NCI-H2227 treated with DMSO at 0.1 percent for 48 hours (cell line): ENCODE measurements at regions not wholly inside any gene's neighbourhood (a gene's known extent, or its start where the extent isn't known, plus 50 kb on each side); places are given as distances from the start of the nearest gene placed in this dataset.
A peak's percentile ranks its signal among the peaks of the same experiment; 100 is the strongest.

Experiments used
- DNase-seq: peaks from one replicate; lab custom pipeline; 2025; lab: John Stamatoyannopoulos, UW

DNA sequence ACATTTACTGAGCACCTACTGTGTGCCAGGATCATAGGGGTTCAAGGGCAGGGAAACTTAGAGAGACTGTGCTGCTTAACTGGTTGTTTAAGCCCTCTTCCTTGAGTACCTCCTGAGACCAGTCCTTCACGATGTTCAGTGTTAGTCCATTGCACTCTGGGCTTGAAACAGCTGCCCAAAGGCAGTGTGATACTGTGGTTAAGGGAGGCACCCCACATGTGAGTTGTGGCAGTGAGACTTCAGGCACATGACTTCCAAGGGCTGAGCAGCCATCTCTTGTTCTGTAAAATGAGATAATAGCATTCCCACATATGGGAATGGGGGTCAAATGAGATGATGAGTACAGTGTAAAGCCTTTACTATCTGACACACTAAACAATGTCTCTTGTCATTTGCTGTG, 75.1 kb downstream of the LINGO1 start:
- DNase-seq = no peak

DNA sequence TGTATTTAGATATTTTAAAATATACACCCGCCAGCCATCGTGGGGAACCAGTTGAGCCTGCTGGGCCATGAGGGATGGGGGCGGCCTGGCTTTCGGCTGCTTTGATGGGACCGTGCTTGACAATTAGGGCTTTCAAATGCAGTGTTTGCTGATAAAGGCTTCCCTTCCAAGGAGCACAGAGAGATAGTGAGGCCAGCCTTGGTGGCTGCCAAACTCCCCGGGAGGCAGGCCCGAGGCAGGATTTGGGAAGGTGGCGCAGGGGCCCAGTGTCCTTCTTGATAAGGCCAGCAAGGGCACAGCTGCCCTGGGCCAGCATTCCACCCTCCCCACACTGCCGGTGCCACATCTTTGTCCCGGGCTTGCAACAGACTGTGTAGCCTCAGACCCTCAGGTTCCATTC, 75.6 kb downstream of the LINGO1 start:
- DNase-seq = no peak

DNA sequence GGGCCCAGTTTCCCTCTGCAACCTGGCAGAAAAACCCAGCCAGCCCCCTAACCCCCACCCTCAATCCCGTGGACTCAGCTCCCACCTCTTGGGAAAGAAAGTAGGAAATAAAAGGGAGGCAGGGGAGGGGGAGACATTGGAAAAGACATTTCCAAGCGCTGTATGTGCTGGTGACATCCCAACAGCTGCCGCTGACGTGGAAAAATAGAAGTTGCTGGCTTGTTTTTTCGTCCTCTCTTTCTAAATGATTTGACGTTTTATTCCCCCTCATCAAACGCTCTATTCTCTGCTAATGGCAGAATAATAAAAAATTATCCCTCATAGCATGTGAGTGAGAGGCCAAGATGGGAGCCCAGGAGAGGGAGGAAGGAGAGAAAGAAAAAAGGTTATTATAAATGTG, 76.1 kb downstream of the LINGO1 start:
- no peak for DNase-seq

DNA sequence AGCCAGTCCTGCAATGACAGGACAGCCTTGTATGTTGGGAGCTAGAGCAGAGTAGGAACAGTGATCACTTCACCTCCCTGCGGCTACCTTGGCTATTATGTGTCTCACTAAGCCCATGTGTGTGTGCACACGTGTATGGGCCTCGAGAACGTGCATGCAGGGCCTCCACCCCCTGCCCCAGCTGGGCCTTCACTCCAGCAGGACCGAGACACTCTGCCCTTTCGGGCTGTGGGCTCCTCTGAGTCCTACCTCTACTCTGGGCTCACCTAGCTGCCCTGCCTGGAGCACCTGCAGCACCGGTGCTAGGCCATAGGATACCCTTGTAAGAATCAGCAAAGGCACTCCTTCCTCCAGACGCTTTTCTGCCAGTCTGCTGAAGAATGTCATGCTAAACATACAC, 77.5 kb downstream of the LINGO1 start:
- no peak for DNase-seq

- no peak for DNase-seq
Measured at GRCh38 chr15:77554306-77555080, 78.2 kb downstream of the LINGO1 start.

DNA sequence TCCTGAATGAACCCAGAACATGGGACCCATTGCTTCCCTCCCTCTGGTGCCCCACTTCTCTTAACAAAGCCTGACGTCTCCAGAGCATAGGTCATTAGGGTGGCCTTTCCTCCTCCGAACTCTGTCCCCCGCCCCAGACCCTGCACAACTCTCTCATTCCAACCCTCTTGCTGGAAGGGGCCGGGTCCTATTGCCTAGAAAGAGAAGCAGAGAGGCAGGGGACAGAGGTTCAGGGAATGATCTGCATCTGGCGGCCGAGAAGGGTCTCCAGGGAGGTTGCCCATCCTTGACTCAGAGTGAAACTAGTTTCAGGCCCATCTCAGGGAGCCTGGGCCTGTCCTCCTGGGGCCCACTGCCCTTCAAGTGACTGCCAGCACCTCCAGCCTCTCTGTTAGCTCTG, 79.0 kb downstream of the LINGO1 start:
- no peak for DNase-seq

- DNase-seq = no peak
Measured at GRCh38 chr15:77553257-77553656, 79.5 kb downstream of the LINGO1 start.

GRCh38 chr15:77552066-77552465, 80.6 kb downstream of the LINGO1 start:
- DNase-seq = no peak

GRCh38 chr15:77550301-77551251, 82.1 kb downstream of the LINGO1 start:
- no peak for DNase-seq

GRCh38 chr15:77549576-77550288, 83.0 kb downstream of the LINGO1 start:
- no peak for DNase-seq

DNA sequence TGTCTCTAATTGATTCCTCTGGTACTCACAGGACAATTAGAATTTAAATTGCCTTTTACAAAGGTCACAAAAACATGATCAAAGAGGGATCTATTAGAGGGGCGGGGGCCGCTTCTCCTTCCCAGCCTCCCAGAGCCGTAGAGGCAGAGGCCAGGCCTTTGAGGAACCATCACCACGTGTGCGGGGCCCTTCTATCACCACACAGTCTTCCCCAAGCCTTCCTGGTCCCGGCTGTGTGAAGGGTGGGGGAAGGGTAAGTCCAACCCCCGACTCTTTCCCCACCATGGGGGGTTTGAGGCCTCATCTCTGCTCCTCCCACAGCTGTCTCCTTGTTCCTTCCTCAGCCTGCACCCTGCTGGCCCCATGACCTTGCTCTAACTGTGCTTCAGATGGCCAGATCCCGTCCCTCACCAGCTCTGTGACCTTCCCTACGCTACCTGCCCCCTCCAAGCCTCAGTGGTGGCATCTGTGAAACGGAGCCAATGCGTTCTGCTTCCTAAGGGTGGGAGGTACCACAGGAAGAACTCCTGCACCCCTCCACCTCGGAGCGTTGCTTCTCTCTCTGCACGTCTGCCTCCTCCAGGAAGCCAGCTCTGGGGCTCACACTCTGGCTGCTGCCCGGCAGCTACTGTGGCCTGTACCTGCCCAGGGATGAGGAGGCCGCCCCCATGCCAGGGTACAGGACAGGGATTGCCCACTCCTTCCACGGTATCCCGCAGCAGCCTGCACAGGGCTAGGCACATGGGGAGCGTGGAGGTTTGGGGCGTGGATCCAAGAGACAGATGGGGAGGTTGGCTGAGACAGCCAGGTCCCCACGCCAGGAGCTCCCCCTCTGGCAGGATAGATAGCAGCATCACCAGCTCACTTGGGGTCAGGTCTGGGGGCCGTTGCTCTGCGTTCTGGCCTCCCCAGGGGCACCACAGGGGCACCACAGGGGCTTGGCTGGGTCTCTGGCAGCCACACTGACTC, 83.8 kb downstream of the LINGO1 start:
- DNase-seq = no peak

DNA sequence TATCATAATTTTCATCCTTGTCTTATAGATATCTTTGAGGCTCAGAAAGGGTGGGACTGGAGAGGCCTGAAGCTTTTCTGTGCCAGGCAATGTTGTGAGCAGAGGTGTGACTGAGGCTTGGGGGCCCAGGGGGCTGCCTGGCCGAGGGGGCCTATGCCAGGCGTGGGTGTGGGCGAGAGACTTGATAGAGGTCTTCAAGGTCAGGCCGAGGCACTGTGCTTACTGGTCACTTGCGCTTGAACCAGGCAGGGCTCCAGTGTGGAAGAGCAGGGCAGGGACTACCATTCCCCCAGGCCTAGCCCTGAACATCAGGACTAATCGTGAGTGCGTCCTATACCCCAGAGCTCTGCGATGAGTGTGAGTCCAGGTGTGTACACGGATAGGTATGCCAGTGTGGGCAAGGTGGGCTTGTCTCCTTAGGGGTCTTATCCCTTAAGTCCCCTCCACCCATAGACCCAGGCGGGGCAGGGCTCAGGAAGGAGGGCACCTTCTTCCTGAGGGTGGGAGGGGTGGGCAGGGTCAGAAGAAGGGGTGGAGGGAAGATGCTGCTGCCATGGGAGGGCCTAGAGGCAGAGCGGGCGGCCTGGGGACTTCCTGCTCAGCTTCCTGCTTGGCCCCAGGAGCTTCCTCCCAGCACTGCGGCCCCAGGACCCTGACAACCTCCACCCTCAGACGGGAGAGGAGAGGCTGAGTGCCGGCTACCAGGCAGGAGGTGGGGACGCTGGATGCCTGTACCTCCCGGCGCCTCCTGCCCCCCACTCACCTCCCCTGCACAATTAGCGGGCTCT, 84.7 kb downstream of the LINGO1 start:
- DNase-seq = no peak

GRCh38 chr15:77546870-77547269, 85.8 kb downstream of the LINGO1 start:
- no peak for DNase-seq

- DNase-seq = no peak
Measured at GRCh38 chr15:77546050-77546501, 86.6 kb downstream of the LINGO1 start.

DNA sequence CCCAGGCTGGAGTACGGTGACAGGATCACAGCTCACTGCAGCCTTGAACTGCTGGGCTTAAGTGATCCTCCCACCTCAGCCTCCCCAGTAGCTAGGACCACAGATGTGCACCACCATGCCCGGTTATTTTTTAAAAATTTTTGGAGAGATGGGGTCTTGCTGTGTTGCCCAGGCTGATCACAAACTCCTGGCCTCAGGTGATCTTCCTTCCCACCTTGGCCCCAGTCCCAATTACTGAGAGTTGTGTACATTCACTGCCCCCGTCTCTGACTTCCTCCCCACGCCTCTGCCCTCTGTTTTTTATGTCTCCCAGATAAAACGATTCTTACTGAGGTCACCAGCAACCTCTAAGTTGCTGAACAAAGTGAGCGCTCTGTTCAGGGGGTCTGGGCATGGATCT, 87.7 kb downstream of the LINGO1 start:
- no peak for DNase-seq

DNA sequence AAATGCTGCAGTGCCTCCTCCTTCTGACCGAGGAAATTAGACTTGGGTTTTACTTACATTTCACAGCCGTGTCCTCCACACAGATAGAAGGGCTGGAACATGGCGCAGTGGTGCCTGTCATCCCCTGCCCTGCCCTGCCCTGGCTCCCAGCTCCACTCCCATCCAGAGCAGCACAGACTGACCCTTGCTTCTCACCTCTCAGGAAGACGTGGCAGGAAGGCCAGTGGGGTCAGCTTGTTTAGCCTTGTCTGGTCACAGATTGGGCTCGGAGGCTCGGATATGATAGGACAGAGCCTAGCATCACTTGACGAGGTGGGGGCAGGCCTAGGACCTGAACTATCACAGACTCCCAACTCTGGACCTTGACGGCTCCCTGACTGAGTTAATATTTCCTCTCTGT, 88.5 kb downstream of the LINGO1 start:
- DNase-seq = no peak

DNA sequence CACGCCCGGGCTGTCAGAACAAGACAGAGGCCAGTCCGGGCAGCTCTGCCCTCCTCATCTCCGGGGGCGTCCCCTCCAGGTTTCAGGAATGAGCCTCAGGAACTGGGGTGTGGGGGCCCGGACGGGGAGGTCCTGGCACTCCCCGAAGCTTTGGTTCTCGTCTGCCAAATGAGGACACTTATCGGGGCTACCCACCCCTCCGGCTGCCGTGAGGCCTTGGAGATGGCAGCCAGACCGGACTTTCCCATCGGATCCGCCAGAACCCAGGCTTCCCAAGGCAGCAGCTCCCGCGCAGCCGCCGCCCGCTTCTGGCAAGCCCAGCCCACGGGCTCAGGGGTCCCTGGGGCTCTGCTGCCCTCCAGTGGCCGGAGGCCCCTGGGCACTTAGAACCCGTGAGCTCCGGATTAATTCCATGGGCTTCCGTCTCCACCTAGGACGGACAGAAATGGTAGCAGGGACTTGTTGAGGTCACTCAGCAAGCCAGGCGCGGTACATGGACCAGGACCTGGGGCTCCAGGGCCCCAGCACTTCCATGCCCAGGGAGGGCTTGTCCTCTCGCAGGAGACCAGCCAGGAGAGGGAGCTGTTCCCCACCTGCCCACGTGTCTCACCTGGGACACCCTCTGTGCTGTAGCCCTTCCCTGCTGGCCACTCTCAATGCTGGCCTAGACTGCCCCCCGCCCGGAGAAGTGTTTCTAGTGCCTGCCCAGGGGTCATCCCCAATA, 89.4 kb downstream of the LINGO1 start:
- DNase-seq = peak; percentile 68

DNA sequence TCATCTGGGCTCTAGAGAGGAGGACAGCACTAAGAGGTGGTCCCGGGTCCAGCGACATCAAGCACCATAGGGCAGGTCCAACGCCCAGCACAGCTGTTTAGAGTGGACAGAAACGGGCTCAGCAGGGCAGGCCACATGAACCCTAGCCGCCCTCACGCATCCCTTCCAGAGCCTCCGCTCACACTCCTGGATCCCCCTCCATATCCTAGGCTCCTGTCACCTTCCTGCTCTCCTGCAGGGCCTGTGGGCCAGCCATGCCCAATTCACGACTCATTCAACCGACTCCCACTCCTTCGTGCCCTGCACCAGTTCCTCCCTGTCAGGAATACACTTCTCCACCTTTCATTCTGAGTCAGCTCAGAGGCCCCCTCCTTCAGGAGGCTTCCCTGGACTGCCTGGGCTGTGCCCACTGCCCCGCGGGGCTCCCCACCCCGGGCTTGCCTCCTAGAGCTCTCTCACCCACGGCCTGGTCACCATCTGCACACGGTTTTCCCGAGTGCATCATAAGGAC, 90.2 kb downstream of the LINGO1 start:
- DNase-seq = no peak

- DNase-seq = peak; percentile 50
Measured at GRCh38 chr15:77541421-77542181, 91.1 kb downstream of the LINGO1 start.
